GM20000 (cell line): ENCODE measurements at regions not wholly inside any gene's neighbourhood (a gene's known extent, or its start where the extent isn't known, plus 50 kb on each side); places are given as distances from the start of the nearest gene placed in this dataset.

Source experiments
- DNase-seq: peaks from one replicate; pipeline ENCODE4 v3.0.0; 2012; ENCODE audit warnings: low spot score
- CTCF ChIP-seq: IDR thresholded peaks from 2 replicates; pipeline ENCODE4 v1.5.1; 2012; ENCODE audit warnings: mild to moderate bottlenecking, control low read depth; ENCODE audit errors: extremely low read depth, missing control alignments

- DNase-seq: no peak
- TF ChIP-seq CTCF: no peak
These were observed 355.5 kb upstream of the NCAM2 start for GRCh38 chr21:20642681-20643080.

GRCh38 chr21:20644552-20644951, 353.7 kb upstream of the NCAM2 start:
- no peak for TF ChIP-seq CTCF
- no peak for DNase-seq

GRCh38 chr21:20645344-20645743, 352.9 kb upstream of the NCAM2 start:
- DNase-seq: no peak
- TF ChIP-seq CTCF: no peak

GRCh38 chr21:20646431-20647165, 351.6 kb upstream of the NCAM2 start:
- no peak for TF ChIP-seq CTCF
- DNase-seq: no peak

GRCh38 chr21:20647607-20648006, 350.6 kb upstream of the NCAM2 start:
- DNase-seq: no peak
- TF ChIP-seq CTCF: no peak

GRCh38 chr21:20649231-20649630, 349.0 kb upstream of the NCAM2 start:
- DNase-seq: no peak
- TF ChIP-seq CTCF: no peak

GRCh38 chr21:20652846-20653245, 345.4 kb upstream of the NCAM2 start:
- TF ChIP-seq CTCF: no peak
- DNase-seq: no peak
